Esophagus muscularis mucosa (tissue), 3 donors: ENCODE measurements at regions not wholly inside any gene's neighbourhood (a gene's known extent, or its start where the extent isn't known, plus 50 kb on each side); places are given as distances from the start of the nearest gene placed in this dataset.

ENCODE experiments used
- POLR2A ChIP-seq: fragments of 450-650 bp; IDR thresholded peaks from one replicate; pipeline ENCODE4 v1.6.1; 2017; ENCODE audit warnings: antibody characterized with exemption, moderate library complexity, mild to moderate bottlenecking, low read depth
- TF ChIP-seq, protein P1 (sequence below), 3 experiments: fragments of 200-600 bp in 2 of 3; fragments of 450-650 bp in 1 of 3; sonication (generic) in 2 of 3; IDR thresholded peaks; one replicate each; pipeline ENCODE4 v1.5.1; 2017 to 2019; ENCODE audit warnings: antibody characterized with exemption in 3 of 3, mild to moderate bottlenecking in 2 of 3, moderate library complexity in 1 of 3

DNA sequence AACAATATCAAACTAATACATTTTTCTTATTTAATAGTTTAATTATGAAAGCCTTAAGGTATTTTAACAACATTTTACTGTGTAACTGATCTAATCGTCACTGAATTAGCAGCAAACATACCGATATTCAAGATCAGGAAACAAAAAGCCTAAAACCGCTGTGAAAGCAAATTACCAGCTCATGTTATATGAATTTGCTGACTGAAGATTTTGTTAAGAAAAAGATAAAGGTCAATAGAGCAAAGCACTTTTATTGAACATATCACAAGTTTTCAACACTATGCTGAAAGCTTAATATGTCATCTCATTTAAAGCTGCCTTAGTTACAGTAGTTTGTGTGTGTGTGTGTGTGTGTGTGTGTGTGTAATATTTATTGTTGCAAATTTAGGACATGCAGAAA, 1634.9 kb upstream of the NUDT12 start:
- TF ChIP-seq, protein P1, sequence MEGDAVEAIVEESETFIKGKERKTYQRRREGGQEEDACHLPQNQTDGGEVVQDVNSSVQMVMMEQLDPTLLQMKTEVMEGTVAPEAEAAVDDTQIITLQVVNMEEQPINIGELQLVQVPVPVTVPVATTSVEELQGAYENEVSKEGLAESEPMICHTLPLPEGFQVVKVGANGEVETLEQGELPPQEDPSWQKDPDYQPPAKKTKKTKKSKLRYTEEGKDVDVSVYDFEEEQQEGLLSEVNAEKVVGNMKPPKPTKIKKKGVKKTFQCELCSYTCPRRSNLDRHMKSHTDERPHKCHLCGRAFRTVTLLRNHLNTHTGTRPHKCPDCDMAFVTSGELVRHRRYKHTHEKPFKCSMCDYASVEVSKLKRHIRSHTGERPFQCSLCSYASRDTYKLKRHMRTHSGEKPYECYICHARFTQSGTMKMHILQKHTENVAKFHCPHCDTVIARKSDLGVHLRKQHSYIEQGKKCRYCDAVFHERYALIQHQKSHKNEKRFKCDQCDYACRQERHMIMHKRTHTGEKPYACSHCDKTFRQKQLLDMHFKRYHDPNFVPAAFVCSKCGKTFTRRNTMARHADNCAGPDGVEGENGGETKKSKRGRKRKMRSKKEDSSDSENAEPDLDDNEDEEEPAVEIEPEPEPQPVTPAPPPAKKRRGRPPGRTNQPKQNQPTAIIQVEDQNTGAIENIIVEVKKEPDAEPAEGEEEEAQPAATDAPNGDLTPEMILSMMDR (IDR thresholded peaks at IDR 0.05): no peak
- no peak for TF ChIP-seq POLR2A
